ENCODE measurements at regions not wholly inside any gene's neighbourhood (a gene's known extent, or its start where the extent isn't known, plus 50 kb on each side); places are given as distances from the start of the nearest gene placed in this dataset.

DNA sequence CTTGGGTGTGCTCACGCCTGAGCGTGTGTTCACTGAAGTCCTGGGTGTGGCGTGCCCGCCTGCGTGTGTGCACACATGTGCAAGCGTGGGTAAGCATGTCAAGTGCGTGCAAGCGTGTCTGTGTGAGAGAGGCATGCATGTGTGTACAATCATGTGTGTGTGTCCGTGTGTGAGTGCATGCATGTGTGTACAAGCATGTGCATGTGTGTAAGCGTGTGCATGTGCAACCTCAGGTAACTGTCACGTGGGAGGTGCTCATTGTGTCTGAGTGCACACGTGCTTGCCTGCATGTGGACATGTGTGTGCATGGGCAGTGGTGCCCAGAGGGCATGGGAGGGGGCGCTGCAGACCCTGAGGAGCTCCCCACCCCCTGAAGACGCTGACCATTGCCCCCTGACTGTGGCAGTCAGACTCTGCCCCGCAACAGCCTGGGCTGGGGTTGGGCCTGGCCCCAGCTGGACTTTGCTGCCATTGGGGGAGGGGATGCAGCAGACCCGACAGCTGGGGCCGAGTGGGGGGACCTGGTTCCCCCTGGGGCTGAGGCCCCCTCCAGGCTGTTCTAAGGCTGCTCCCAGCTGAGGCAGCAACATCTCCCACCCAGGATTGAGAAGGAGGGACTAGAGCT lies 88.1 kb downstream of the UNCX start:
- Histone ChIP-seq H3K4me1 (no peaks in the 10 kb centered on the region), H3K36me3 (no peaks in the 10 kb centered on the region), H3K27ac (no peak overlapping the region), H3K4me3 (no peak overlapping the region), H3K9me3 (no peaks in the 10 kb centered on the region), H3K27me3 (peaks cover 6% of the 10 kb centered on the region)
- no peak for DNase-seq (ENCODE audit: low spot score in 2 of 2)
- TF ChIP-seq, protein P1, sequence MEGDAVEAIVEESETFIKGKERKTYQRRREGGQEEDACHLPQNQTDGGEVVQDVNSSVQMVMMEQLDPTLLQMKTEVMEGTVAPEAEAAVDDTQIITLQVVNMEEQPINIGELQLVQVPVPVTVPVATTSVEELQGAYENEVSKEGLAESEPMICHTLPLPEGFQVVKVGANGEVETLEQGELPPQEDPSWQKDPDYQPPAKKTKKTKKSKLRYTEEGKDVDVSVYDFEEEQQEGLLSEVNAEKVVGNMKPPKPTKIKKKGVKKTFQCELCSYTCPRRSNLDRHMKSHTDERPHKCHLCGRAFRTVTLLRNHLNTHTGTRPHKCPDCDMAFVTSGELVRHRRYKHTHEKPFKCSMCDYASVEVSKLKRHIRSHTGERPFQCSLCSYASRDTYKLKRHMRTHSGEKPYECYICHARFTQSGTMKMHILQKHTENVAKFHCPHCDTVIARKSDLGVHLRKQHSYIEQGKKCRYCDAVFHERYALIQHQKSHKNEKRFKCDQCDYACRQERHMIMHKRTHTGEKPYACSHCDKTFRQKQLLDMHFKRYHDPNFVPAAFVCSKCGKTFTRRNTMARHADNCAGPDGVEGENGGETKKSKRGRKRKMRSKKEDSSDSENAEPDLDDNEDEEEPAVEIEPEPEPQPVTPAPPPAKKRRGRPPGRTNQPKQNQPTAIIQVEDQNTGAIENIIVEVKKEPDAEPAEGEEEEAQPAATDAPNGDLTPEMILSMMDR (IDR thresholded peaks at IDR 0.05), result no peak
- intact Hi-C loops (cut with DNase I), result no loop called here

DNA sequence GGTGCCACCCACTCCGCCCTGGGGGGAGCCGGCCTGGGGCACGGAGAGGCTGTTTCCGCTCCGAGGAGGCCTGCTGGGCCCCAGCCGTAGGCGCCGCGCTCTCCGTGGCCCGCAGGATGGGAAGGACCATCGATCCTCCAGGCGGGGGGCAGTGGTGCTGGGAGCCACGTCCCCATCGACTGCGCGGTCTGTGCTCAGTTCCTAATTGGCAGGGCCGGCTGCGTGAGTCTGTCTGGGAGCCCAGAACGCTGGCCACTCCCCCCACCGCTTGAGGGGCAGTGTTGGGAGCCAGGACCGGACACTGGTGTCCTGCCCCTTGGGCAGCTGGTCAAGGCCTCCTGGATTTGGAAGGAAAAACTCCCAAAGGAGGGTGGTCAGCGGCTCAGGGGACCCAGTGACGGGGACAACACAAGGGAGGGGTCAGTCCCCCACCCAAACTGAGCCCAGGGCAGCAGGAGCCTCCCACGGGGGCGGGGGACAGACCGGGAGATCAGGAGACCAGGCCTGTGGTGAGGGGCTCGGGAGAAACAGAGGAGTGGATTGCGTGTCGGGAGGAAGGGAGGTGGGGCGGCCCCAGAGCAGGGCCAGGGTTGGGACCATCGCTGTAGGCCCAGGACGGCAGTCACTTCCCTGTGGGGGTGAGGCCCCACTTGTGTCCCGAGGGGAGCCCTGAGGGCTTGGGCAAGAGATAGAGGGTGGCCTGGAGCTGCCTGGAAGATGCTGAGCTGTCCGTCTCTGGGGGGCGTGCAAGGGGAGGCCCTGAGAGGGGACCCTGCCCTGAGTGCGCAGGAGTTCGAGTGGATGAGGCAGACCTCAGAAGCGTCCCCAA lies 89.0 kb downstream of the UNCX start:
- Histone ChIP-seq H3K36me3 (no peaks in the 10 kb centered on the region), H3K27me3 (peaks cover 6% of the 10 kb centered on the region), H3K4me1 (no peaks in the 10 kb centered on the region), H3K9me3 (no peaks in the 10 kb centered on the region), H3K4me3 (no peak overlapping the region), H3K27ac (no peak overlapping the region)
- DNase-seq (ENCODE audit: low spot score in 2 of 2), result no peak
- TF ChIP-seq, protein P1 (IDR thresholded peaks at IDR 0.05), result no peak
- intact Hi-C loops (cut with DNase I), result no loop called here

DNA sequence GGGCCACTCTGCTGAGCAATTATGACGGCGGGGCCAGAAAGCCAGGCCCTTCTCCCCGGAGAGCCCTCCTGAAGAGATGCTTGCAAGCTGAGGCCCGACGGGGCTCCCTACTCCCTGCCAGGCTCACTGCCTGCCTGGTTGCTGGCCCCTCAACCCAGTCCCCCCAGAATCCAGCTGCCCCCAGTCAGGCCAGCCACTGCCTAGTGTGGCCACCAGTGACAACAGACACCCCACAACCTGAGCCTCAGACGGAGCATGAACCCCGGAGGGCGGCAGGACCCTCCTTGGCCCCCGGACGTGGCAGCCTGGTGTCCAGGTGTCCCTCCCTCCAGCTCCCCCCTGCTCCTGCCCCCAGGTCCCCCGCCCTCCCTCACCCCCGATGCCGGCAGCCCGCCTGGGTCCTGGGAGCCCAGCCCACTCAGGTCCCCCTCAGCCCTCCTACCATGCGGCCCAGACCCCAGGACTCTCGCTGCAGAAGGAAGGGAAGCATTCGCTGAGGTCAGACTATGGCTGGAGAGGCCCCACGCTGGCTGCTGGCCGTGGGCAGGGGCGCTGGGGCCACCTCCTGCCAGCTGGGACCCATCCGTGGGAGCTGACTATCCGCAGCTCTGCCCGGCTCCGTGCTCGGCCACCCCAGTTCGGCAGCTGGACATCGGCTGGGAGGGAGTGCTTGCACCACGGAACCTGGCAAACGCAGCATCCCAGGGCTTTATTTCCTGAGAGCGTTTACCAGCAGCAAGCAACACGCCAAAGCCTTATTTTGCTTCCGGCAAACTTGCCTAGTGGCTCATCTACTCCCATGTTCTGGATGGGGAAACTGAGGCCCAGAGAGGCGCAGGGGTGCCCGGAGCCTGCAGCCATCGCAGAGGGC lies 89.8 kb downstream of the UNCX start:
- no peak for DNase-seq (ENCODE audit: low spot score in 2 of 2)
- Histone ChIP-seq H3K27me3 (peaks cover 6% of the 10 kb centered on the region), H3K4me3 (no peak overlapping the region), H3K27ac (no peak overlapping the region), H3K4me1 (no peaks in the 10 kb centered on the region), H3K9me3 (no peaks in the 10 kb centered on the region), H3K36me3 (no peaks in the 10 kb centered on the region)
- intact Hi-C loops (cut with DNase I), result no loop called here
- TF ChIP-seq, protein P1 (IDR thresholded peaks at IDR 0.05), result no peak

DNA sequence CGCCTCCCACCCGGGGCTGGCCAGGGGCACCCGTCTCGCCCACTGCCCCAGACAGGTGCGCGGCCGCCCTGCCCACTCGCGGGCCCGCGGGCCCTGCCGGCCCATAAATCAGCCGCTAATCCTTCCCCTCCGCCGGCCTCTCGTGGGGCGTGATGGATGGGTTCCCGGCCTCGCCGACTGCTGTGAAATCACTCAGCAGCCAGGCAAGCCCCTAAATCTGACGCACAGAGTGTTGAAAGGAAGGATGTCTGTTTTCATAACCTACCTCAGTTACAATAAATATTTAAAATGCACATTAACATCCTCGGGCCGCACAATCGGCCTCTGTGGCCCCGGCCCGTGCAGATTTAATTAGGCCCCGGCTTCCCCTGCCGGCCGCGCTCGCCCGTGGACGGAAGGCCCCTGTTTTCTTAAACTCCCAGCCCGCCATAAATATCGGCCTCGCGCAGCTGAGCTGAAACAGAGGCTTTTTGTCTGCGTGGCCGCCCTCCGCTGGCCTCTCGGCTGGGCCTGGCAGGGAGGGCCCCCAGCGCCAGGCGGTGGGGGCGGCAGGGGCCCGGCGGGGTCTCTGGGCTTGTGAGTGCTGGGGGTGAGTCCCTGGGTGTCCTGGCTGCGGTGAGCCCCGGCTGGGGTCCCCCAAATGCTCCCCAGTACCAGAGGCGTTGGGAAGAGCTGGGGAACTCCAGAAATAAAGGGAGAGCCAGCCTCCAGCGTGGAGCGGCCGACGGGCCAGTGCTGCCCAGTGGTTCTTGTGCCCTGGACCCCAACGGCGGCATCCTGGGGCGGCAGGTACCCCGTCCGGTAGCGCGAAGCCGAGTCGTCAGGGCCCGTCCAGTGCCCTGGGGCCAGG lies 90.7 kb downstream of the UNCX start:
- H3K4me3 ChIP-seq, result no peak overlapping the region
- H3K36me3 ChIP-seq, result no peaks in the 10 kb centered on the region
- no peaks in the 10 kb centered on the region for H3K4me1 ChIP-seq
- TF ChIP-seq, protein P1 (IDR thresholded peaks at IDR 0.05), result no peak
- intact Hi-C loops (cut with DNase I), result no loop called here
- H3K27me3 ChIP-seq, result peaks cover 6% of the 10 kb centered on the region
- no peak for DNase-seq (ENCODE audit: low spot score in 2 of 2)
- H3K27ac ChIP-seq, result no peak overlapping the region
- H3K9me3 ChIP-seq, result no peaks in the 10 kb centered on the region

All from ascending aorta (tissue), 2 donors.